HG02852 (cell line): ENCODE measurements at regions not wholly inside any gene's neighbourhood (a gene's known extent, or its start where the extent isn't known, plus 50 kb on each side); places are given as distances from the start of the nearest gene placed in this dataset.

Experiments
- ATAC-seq: cut with Tn5 transposase; IDR thresholded peaks from one replicate; pipeline ENCODE4 v1.9.1; 2021; ENCODE audit warnings: mild to moderate bottlenecking, moderate library complexity; ENCODE audit not compliant: unreplicated experiment

- no peak for ATAC-seq
Observed at GRCh38 chr9:21744841-21745240, 57.6 kb upstream of the MTAP start.

- no peak for ATAC-seq
Observed at GRCh38 chr9:21746550-21746949, 55.9 kb upstream of the MTAP start.

GRCh38 chr9:21747175-21747574, 55.3 kb upstream of the MTAP start:
- ATAC-seq: no peak

GRCh38 chr9:21750021-21750735, 52.3 kb upstream of the MTAP start:
- ATAC-seq: no peak

- no peak for ATAC-seq
Observed at GRCh38 chr9:21751998-21752397, 50.4 kb upstream of the MTAP start.
